Activated CD4-positive, alpha-beta T cell treated with anti-CD3 and anti-CD28 coated beads for 4 hours (primary cell): ENCODE measurements at regions not wholly inside any gene's neighbourhood (a gene's known extent, or its start where the extent isn't known, plus 50 kb on each side); places are given as distances from the start of the nearest gene placed in this dataset.
"Not testable (repeated sequence)": the region's sequence is repeated elsewhere in the genome, so short reads cannot be mapped to it uniquely, and the experiment has no call there.

ENCODE experiments used
- DNase-seq, 2 donors: peaks; one replicate each; pipeline ENCODE4 v3.0.0-alpha.2; 2020

DNA sequence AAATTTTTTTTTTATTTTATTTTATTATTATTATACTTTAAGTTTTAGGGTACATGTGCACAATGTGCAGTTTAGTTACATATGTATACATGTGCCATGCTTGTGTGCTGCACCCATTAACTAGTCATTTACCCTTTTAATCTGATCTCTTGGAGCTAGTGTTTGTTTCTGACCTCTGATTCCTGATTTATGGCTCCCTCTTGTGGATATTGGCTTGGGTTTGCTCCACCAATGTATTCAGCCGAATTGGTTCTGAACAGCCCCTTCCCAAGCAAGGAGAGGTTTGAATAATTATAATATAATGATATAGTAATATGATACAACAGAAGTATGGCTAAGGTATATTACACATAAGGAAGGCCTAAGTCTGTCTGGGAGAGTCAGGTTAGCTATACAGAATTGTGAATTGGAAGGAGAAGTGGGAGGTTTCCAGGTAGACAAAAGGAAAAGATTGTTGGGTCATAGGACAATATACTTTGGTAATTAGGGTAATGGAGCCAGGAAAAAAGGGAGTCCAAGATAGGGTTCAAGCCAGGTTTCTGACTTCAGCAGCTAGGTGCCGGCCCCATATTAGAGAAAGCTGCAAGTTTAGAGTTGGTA is 53.1 kb upstream of the HMCN1 start:
- DNase-seq, result peak in 1 of 2 donors; percentile 22

DNA sequence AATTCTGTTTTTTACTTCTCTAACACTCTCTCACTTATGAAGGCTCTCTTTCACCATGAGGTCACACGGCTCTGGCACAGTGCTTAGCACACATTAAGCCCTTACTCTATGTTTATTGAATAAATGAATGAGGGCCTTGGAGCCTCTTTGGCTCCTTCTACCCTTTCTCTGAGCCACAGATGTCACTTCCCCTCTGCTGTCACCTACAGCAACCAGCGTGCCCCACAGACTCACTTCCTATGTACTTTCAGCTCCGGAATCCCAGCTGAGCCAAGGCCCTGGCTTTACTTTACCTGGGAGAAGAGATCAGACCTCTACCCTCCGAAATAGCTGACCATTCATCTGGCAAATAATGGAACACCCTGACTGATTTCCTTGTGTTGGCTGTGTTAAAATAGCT is 53.7 kb upstream of the HMCN1 start:
- no peak for DNase-seq

DNA sequence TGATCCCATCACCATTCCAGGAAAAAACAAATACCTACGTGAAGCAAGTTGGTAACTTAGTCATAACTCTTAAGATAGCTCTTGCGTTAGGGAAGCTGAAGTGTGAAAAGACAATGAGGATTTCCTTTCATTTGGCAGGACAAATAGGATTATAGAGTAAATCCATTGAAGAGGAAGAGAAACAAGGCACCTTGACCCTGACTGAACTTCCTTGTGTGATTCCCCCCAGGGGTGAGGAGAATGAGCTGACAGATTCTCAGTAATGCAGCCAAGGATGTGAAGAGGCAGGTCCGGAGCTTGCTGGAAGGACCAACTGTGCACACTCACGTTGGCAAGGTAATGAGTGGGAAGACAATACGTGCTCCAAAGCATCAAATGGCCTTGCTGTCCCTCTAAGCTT is 55.0 kb upstream of the HMCN1 start:
- DNase-seq, result no peak

DNA sequence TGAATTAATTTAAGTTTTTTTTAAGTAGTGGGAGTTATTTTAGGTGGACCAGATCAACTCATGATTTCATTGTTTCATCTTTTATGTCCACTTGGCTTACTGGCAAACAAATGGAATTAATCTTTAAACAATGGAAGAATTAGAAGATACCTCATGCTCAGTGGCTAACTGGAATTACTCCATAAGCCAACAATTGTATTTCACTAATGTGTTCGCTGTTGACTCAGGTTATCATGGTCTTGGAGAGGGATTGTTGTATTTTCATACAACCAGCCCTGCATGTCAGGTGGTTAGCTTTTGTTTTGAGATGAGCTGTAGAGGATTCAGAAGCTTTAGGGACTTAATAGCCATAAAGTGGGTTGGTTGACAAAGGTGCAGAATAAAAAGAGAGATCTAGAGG is 57.2 kb upstream of the HMCN1 start:
- no peak for DNase-seq

DNA sequence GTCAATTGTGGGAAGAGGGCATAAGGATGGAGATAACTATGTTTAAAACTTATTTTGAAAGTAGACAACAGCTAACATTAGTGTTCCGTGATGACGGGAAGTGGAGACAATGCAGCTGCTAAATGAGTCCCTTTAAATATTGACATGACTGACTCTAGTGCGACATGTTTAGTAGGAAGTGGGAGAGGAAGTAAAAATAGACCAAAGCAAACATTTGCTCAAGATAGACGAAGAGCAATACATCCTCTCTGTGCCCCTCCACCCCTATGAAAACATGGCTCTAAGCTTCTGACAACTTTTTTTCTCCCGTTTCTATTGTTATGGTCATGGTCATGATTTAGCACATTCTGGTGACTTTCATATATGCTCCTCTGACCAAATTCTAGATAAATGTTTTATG is 60.0 kb upstream of the HMCN1 start:
- DNase-seq, result no peak

DNA sequence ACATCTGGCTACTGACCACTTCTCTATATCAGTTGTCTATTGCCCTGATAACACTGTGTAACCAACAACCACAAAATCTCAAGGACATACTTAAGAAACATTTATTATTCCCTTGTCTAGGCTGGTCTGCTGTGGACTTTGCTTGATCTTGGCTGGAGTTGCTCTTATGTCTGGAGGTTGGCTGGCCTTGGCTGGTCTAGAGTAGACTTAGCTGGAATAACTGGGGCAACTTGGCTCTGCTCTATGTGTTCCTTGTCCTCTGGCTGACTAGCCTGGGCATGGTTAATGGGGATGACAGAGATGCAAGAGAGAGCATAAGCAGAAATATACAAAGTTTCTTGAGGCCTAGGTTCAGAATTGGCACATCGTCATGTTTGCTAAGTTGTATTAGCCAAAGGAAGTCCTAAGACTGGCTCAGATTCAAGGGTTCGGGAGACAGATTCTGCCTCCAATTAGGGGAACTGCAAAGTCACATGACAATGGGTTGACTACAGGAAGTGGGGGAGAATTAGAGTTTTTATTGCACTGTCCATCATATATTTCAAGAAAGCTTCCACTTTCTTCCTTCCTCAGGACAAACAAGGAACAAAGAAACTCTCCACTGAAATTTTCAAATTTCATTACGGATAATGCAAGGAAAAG is 61.4 kb upstream of the HMCN1 start:
- no peak for DNase-seq

DNA sequence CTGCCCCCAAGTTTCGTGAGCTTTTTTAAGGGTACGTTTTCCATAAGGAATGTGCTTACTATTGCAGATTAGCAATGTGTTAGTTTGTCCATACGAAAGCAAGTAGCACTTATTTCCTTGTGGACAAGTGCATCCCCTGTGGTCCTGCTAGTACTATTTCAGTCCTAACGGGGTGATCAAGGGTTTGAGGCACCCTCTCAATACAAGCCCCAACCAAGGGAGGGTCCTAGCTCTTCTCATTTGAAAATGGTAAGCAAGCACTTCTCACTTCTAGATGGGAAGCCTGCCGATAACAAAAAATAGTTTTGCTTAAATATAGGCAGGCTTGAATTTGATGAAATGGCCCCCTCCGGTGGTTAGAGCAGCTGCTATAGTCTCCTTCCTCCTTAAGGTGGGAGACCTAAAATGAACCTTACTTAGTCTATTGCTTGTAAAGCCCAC is 64.0 kb upstream of the HMCN1 start:
- DNase-seq, result peak; percentile 43 to 55

DNA sequence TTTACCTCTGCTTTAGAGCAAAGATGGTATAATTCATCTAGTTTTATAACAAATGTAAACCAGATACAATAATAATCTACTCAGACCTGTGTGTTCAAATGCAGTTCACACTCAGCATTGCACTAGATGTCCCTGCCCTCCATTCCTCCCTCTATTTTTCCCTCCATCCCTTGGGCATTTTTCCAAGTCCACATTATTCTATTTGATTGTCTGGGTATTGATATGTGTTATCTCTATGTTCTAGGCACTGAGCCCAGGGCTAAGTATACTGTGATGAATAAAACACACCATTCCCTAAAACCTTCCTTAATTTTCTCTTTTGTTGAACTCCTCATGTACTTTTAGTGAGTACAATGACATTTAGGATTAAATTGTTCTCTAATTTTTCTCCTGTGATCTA is 66.2 kb upstream of the HMCN1 start:
- no peak for DNase-seq

DNA sequence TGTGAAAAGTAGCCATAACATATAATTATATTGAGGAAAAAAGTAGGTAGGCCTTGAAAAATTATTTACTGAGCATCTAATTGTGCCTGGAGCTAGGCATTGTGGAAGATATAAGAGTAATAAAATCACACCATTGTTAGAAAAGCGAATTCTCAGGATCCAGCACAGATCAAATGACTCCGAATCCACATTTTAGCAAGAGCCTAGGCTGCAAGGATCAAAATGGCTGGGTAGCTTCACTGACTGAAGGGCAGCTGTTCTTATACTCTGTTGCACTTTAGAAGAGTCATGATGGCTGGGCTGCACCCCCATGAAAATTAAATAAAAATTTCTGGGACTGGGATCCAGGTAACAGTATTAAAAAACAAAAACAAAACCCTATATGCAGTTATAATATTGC is 67.6 kb upstream of the HMCN1 start:
- no peak for DNase-seq

DNA sequence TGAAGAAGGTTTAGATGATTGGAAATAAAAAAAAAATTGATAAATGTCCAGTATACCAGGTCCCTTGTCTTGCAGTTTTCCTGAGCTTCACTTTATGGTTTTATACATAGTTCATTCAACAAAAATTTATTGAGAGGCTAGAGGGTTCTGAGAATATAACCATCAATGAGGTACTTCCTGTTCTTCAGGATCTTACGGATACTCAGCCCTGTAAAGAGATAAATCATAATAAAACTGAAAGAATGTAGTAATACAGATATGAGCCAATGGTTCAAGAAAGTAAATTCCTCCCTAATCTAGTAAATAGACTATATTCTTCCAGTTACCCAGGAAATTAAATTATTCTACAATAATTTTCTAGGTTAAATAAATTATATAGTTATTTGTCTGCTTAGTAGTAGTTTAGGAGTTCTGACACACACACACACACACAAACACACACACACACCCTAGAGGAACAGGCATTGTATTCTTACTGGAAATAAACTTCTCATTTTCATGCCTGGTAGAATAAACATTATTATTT is 70.4 kb upstream of the HMCN1 start:
- DNase-seq, result no peak

DNA sequence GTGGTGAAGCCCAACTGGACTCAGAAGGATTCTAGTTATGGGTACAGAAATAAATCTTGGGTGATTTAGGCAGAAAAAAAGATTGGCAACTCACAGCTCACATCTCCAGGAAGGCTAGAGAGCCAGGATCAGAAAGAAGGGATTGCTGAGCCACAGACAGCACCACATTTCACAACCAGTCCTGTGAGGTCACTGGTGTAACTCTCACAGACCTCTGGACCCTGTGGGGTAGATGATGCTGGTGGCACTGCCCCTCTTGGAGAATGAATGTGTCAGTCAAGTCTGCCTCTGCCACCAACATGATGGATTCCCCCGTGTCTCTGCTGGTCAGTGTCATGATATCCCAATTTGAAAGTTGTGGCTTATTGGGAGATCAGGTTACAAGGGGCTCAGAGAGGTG is 70.9 kb upstream of the HMCN1 start:
- DNase-seq, result no peak

DNA sequence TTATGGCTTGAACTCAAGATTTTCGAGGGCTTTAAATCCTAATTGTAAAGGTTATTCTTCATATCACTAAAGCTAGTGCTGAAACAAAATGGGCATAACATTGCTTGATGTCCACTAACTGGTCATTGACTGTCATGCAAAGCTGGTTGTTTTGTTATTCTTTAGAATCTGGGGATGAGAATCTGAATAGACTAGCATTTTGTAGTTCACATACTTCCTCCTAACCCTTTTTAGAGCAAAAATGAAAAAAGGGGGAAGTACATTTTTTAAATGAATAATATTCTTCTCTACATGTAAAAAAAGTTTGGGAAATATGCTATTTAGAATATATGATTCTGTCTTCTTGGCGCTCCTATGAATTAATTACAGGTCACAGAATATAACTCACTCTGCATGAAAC is 72.2 kb upstream of the HMCN1 start:
- no peak for DNase-seq

DNA sequence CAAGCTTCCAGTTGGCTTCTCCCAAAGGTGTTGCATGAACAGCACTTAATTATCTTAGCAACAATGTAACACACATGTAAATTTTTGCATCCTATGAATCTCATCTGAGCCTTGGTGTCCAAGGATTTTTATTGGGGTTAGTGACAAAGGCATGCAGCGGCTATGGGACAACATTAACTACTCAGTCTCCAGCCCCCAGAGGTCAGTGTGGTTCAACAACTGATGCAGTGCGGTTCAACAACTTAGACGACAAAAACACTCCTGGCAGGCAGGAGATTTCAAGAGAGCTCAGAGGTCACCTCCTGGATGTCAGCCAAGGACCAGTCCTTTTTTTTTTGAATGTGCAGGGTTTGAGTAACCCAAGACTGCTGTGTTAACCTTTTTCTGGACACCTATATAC is 77.5 kb upstream of the HMCN1 start:
- no peak for DNase-seq

DNA sequence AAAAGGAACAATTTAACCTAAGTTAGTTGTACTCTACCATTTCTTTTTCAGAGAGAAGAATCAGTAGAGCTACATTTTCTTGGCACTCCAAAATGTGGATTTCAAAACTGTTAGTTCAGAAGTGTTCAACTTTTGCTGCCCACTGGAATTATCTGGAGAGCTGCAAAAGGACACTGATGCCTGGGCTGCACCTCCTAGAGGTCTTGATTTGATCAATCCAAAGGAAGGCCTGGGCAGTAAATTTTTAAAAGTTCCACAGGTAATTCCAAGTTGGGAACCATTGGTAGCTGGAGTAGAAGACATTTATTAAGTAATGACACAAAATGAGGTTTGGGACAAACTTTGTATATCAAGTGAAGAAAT is 79.3 kb upstream of the HMCN1 start:
- DNase-seq, result no peak

DNA sequence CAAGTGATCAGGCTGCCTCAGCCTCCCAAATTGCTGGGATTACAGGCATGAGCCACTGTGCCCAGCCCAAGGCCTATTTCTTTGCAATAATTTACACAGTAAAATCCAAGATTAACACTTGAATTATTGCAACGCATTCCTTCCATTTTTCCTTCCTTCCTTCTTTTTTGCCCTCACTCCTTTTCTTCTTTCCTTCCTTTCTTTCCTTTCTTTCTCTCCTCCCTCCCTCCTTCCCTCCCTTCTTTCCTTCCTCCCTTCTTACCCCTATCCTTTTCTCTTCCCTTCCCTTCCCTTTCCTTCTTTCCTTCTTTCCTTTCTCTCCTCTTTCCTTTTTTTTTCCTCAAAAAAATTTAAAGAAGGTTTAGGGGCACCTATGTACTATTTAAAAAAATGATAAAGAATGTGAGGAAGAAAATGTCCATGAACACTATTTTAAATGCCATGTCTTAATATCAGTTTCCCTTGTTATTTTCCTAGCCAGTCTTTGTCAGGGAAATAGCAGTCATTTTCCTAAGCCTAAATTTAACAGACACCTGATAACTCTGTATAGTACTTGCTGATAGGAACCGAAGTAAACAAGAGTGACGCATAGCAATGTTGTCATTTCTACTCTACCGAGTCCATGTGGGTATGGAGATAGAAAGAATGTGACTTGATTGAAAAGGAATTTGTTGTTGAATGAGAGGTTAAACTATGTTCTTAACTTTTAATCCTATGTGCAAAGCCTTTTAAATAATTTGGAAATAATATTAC is 79.8 kb upstream of the HMCN1 start:
- DNase-seq, result no peak

DNA sequence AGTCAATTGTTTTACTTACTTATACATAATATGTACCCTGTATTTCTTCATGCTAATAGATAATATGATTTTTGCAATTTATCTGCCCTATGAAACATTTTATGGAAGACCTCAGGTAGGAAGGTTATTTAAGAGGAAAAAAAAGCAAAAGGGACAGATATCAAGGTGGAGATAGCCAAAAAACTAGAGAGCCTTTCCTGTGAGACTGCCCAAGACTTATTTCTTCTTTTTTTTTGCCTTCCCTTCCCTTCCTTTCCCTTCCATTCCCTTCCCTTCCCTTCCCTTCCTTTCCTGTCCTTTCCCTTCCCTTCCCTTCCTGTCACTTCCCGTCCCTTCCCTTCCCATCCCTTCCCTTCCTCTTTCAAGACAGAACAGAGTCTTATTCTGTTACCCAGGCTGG is 80.6 kb upstream of the HMCN1 start:
- DNase-seq, result no peak

DNA sequence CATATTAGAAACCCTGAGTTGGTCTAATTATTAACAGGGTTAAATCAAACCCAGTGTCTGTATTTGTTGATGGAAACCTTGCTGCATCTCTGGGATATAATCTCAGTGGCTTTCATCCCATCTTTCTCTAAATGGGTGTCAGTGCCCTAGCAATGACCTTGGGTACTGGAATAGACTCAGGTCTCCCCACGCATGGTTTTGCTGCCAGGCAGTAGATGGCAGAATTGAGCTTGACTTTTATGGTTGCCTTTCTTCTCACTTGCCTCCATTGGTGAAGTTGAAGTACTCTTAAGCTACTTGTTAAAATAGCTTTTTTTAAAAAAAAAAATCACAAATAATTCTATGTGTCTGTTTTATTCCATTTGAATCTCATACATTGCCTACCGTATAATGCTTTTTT is 81.8 kb upstream of the HMCN1 start:
- DNase-seq, result no peak

DNA sequence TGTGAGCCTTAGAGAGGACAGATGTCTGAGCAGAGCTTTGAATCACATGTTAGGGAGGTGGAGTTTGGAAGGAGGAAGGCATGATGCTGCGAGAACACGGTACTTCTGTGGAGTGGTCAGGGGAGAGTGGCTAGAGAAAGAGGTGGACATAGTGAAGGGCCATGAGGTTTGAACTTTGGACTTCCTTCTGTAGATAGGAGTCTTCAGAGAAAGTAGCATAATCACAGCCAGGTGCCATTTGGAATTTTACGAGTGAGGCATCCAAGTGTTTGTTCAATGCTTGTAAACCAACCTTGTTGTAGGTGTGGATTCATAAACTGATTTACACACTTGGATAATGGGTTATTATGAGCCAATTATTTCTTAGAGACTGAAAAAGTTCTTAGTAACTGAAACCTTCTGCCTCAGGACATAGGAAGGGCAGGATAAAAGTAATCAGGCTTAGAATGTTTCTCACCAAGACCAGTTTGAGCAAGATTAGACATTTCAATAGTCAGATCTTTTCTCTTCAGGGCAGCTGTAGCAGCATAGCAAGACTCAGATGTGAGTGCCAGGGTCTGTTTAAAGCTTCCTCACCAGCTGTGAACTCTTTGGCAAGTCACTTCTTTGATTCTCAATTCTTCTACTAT is 83.5 kb upstream of the HMCN1 start:
- DNase-seq, result no peak

DNA sequence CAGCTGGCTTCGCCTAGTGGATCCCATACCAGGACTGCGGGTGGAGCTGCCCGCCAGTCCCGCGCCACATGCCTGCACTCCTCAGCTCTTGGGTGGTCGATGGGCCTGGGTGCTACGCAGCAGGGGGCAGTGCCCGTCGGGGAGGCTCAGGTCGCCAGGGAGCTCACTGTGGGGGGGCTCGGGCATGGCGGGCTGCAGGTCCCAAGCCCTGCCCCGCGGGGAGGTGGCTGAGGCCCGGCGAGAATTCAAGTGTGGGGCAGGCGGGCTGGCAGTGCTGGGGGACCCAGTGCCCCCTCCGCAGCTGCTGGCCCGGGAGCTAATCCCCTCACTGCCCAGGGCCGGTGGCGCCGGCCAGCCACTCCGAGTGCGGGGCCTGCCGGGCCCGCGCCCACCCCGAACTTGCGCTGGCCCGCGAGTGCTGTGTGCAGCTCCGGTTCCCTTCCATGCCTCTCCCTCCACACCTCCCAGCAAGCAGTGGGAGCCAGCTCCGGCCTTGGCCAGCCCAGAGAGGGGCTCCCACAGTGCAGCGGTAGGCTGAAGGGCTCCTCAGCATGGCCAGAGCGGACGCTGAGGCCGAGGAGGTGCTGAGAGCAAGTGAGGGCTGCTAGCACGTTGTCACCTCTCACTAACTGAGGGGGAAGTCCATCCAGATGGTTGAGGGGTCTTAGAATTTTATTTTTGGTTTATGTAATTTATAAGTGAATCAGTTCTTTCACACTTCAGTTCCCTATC is 85.2 kb upstream of the HMCN1 start:
- DNase-seq, result no peak

DNA sequence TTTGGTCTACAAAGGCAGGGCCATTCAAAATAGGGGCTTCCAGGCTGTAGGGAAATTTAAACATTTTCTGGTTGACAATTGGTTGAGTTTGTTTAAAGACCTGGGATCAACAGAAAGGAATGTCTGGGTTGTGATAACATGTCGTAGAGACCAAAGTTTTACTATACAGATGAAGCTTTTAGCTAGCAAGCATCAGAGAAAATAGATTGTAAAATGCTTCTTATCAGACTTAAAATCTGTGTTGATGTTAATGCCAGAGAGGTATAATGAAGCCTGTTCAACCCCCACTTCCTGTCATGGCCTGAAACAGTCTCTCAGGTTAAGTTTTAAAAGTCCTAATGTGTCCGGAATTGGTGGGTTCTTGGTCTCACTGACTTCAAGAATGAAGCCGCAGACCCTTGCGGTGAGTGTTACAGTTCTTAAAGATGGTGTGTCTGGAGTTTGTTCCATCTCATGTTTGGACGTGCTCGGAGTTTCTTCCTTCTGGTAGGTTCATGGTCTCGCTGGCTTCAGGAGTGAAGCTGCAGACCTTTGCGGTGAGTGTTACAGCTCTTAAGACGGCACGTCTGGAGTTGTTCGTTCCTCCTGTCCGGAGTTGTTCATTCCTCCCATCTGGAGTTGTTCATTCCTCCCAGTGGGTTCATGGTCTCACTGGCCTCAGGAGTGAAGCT is 86.5 kb upstream of the HMCN1 start:
- not testable (repeated sequence) for DNase-seq

DNA sequence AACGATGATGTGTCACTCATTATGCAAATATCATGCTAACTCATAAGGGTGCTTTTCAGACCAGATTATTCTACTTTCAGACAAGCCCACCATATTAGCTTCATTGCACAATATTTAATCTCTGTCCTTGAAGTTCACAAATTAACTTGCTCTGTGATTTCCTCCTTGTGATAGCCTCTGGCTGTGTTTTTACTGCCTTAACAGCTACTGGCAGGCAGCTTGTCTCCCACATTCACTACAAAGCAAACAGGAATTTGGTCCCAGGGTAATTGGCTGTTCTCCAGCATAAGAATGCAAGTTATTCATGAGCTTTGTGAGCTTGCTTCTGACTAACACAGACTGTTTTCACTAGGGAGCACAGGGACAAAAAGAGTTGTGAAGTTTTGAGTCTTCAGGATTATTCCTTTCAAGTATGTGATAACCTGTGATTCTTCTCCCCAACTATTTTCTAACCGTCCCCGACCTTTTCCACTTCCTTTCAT is 87.9 kb upstream of the HMCN1 start:
- DNase-seq, result no peak

DNA sequence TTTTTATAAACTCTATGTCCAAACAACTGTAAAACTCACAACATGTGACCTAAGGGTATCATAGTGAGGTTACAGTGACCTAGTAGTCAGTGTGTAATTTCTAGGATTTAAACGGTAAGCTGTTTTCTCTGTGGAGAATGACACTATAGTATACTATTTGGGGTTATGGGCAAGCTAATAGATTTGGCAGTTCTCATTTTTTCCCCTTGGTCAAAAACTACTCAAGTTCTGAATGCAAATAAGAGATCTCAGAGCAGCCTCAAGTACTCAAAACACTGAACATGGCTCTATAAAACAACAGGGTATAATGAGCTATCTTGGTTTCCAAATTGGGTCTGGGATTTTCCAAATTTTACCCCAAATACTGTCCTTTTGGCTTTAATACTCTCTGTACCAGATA is 88.5 kb upstream of the HMCN1 start:
- DNase-seq, result no peak
